ENCODE measurements at regions not wholly inside any gene's neighbourhood (a gene's known extent, or its start where the extent isn't known, plus 50 kb on each side); places are given as distances from the start of the nearest gene placed in this dataset.

GRCh38 chr17:36727052-36727451 is 125.7 kb downstream of the MRM1 start:
- H3K27ac Mint-ChIP-seq, result no peak overlapping the region
- no peak for ATAC-seq
- H3K4me3 Mint-ChIP-seq, result no peak overlapping the region; the same call in 1 of the 2 replicates
- no peaks in the 10 kb centered on the region for H3K9me3 Mint-ChIP-seq
- TF ChIP-seq, protein P1, sequence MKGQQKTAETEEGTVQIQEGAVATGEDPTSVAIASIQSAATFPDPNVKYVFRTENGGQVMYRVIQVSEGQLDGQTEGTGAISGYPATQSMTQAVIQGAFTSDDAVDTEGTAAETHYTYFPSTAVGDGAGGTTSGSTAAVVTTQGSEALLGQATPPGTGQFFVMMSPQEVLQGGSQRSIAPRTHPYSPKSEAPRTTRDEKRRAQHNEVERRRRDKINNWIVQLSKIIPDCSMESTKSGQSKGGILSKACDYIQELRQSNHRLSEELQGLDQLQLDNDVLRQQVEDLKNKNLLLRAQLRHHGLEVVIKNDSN (CRISPR knock-in tag; IDR thresholded peaks at IDR 0.05), result no peak
- TF ChIP-seq, protein P2, sequence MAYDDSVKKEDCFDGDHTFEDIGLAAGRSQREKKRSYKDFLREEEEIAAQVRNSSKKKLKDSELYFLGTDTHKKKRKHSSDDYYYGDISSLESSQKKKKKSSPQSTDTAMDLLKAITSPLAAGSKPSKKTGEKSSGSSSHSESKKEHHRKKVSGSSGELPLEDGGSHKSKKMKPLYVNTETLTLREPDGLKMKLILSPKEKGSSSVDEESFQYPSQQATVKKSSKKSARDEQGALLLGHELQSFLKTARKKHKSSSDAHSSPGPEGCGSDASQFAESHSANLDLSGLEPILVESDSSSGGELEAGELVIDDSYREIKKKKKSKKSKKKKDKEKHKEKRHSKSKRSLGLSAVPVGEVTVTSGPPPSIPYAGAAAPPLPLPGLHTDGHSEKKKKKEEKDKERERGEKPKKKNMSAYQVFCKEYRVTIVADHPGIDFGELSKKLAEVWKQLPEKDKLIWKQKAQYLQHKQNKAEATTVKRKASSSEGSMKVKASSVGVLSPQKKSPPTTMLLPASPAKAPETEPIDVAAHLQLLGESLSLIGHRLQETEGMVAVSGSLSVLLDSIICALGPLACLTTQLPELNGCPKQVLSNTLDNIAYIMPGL (CRISPR knock-in tag; IDR thresholded peaks at IDR 0.05), result no peak
- TF ChIP-seq CREM (CRISPR knock-in tag; IDR thresholded peaks at IDR 0.05), result no peak
- no peak for TF ChIP-seq FOXK1 (CRISPR knock-in tag; IDR thresholded peaks at IDR 0.05)
- TF ChIP-seq, protein P3, sequence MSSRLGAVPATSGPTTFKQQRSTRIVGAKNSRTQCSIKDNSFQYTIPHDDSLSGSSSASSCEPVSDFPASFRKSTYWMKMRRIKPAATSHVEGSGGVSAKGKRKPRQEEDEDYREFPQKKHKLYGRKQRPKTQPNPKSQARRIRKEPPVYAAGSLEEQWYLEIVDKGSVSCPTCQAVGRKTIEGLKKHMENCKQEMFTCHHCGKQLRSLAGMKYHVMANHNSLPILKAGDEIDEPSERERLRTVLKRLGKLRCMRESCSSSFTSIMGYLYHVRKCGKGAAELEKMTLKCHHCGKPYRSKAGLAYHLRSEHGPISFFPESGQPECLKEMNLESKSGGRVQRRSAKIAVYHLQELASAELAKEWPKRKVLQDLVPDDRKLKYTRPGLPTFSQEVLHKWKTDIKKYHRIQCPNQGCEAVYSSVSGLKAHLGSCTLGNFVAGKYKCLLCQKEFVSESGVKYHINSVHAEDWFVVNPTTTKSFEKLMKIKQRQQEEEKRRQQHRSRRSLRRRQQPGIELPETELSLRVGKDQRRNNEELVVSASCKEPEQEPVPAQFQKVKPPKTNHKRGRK (CRISPR knock-in tag; IDR thresholded peaks at IDR 0.05; ENCODE audit: borderline replicate concordance), result no peak
- no peak for TF ChIP-seq GTF2I (CRISPR knock-in tag; conservative IDR thresholded peaks at IDR 0.05)
- TF ChIP-seq ZNF138 (CRISPR knock-in tag; conservative IDR thresholded peaks at IDR 0.05), result no peak
- no peak for TF ChIP-seq ATF3 (CRISPR knock-in tag; conservative IDR thresholded peaks at IDR 0.05)
- no peak for TF ChIP-seq NR2C2 (CRISPR knock-in tag; IDR thresholded peaks at IDR 0.05)
- no peak for TF ChIP-seq EMX1 (CRISPR knock-in tag; IDR thresholded peaks at IDR 0.05)
- TF ChIP-seq ZNF263 (CRISPR knock-in tag; IDR thresholded peaks at IDR 0.05; ENCODE audit: low read depth), result no peak
- no peak for TF ChIP-seq HMGA2 (CRISPR knock-in tag; IDR thresholded peaks at IDR 0.05)
- TF ChIP-seq GRHL2 (CRISPR knock-in tag; IDR thresholded peaks at IDR 0.05; ENCODE audit: insufficient replicate concordance, severe bottlenecking), result no peak
- no peak for TF ChIP-seq NFATC4 (CRISPR knock-in tag; IDR thresholded peaks at IDR 0.05)
- CTCF ChIA-PET, result no interaction called here
- H3K27me3 Mint-ChIP-seq (ENCODE audit: low read depth), result peaks cover 15% of the 10 kb centered on the region
- no peaks in the 10 kb centered on the region for H3K36me3 Mint-ChIP-seq
- peaks cover 59% of the 10 kb centered on the region for H3K4me1 Mint-ChIP-seq
- no peak for DNase-seq (ENCODE audit: low spot score)
- POLR2A ChIA-PET, result no interaction called here

GRCh38 chr17:36727577-36727976 is 126.2 kb downstream of the MRM1 start:
- Mint-ChIP-seq H3K9me3 (no peaks in the 10 kb centered on the region), H3K4me3 (no peak overlapping the region), H3K27ac (no peak overlapping the region), H3K36me3 (no peaks in the 10 kb centered on the region), H3K27me3 (ENCODE audit: low read depth) (peaks cover 15% of the 10 kb centered on the region), H3K4me1 (peaks cover 61% of the 10 kb centered on the region)
- ChIA-PET POLR2A (no interaction called here), CTCF (no interaction called here)
- TF ChIP-seq ATF1 (CRISPR knock-in tag; IDR thresholded peaks at IDR 0.05), result no peak
- TF ChIP-seq ZNF671 (CRISPR knock-in tag; IDR thresholded peaks at IDR 0.05), result no peak
- TF ChIP-seq GABPB1 (CRISPR knock-in tag; IDR thresholded peaks at IDR 0.05), result no peak
- no peak for TF ChIP-seq SOX15 (CRISPR knock-in tag; IDR thresholded peaks at IDR 0.05)
- TF ChIP-seq FOXK1 (CRISPR knock-in tag; IDR thresholded peaks at IDR 0.05), result no peak
- TF ChIP-seq, protein P4, sequence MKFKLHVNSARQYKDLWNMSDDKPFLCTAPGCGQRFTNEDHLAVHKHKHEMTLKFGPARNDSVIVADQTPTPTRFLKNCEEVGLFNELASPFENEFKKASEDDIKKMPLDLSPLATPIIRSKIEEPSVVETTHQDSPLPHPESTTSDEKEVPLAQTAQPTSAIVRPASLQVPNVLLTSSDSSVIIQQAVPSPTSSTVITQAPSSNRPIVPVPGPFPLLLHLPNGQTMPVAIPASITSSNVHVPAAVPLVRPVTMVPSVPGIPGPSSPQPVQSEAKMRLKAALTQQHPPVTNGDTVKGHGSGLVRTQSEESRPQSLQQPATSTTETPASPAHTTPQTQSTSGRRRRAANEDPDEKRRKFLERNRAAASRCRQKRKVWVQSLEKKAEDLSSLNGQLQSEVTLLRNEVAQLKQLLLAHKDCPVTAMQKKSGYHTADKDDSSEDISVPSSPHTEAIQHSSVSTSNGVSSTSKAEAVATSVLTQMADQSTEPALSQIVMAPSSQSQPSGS (CRISPR knock-in tag; IDR thresholded peaks at IDR 0.05; ENCODE audit: borderline replicate concordance, low read depth), result no peak
- no peak for TF ChIP-seq EMX1 (CRISPR knock-in tag; IDR thresholded peaks at IDR 0.05)
- TF ChIP-seq ZNF219 (CRISPR knock-in tag; IDR thresholded peaks at IDR 0.05; ENCODE audit: borderline replicate concordance), result no peak
- no peak for TF ChIP-seq MXD4 (CRISPR knock-in tag; IDR thresholded peaks at IDR 0.05; ENCODE audit: borderline replicate concordance)
- TF ChIP-seq CREM (CRISPR knock-in tag; IDR thresholded peaks at IDR 0.05), result no peak
- TF ChIP-seq CTCF (IDR thresholded peaks at IDR 0.05), result no peak
- no peak for TF ChIP-seq ZNF317 (CRISPR knock-in tag; IDR thresholded peaks at IDR 0.05; ENCODE audit: borderline replicate concordance, low read depth)
- ATAC-seq (no peak), DNase-seq (ENCODE audit: low spot score) (no peak)

Data from WTC11 (cell line).